Stimulated activated CD4-positive, alpha-beta T cell treated with anti-CD3 and anti-CD28 coated beads, TNF-alpha, amount 100 ng/mL, for 48 hours (primary cell): ENCODE measurements at regions not wholly inside any gene's neighbourhood (a gene's known extent, or its start where the extent isn't known, plus 50 kb on each side); places are given as distances from the start of the nearest gene placed in this dataset.
"Not testable (repeated sequence)": the region's sequence is repeated elsewhere in the genome, so short reads cannot be mapped to it uniquely, and the experiment has no call there.

Source experiments
- DNase-seq, 3 donors: peaks; one replicate each; pipeline ENCODE4 v3.0.0-alpha.2; 2020; ENCODE audit warnings: low read depth in 3 of 3

GRCh38 chr14:83697099-83697498, 1832.8 kb upstream of the FLRT2 start:
- no peak for DNase-seq

- no peak for DNase-seq
Observed at GRCh38 chr14:83702619-83703018, 1827.3 kb upstream of the FLRT2 start.

GRCh38 chr14:83706231-83706954, 1823.6 kb upstream of the FLRT2 start:
- DNase-seq, result no peak

GRCh38 chr14:83707056-83707455, 1822.9 kb upstream of the FLRT2 start:
- DNase-seq, result no peak

GRCh38 chr14:83709116-83709515, 1820.8 kb upstream of the FLRT2 start:
- no peak for DNase-seq

GRCh38 chr14:83711046-83711445, 1818.9 kb upstream of the FLRT2 start:
- DNase-seq, result no peak

GRCh38 chr14:83712418-83713129, 1817.4 kb upstream of the FLRT2 start:
- DNase-seq, result no peak

GRCh38 chr14:83713732-83714131, 1816.2 kb upstream of the FLRT2 start:
- DNase-seq, result no peak

- DNase-seq, result no peak
Observed at GRCh38 chr14:83714151-83714550, 1815.8 kb upstream of the FLRT2 start.

- DNase-seq, result not testable (repeated sequence)
Observed at GRCh38 chr14:83719435-83719834, 1810.5 kb upstream of the FLRT2 start.

- DNase-seq, result no peak
Observed at GRCh38 chr14:83733670-83734069, 1796.3 kb upstream of the FLRT2 start.

- DNase-seq, result no peak
Observed at GRCh38 chr14:83734431-83734830, 1795.5 kb upstream of the FLRT2 start.

GRCh38 chr14:83741269-83741668, 1788.7 kb upstream of the FLRT2 start:
- no peak for DNase-seq

- DNase-seq, result no peak
Observed at GRCh38 chr14:83744224-83744623, 1785.7 kb upstream of the FLRT2 start.

GRCh38 chr14:83744891-83745290, 1785.1 kb upstream of the FLRT2 start:
- DNase-seq, result no peak

- no peak for DNase-seq
Observed at GRCh38 chr14:83746336-83746735, 1783.6 kb upstream of the FLRT2 start.

- DNase-seq, result no peak
Observed at GRCh38 chr14:83757916-83758315, 1772.0 kb upstream of the FLRT2 start.

- DNase-seq, result no peak
Observed at GRCh38 chr14:83764656-83765599, 1765.0 kb upstream of the FLRT2 start.

- DNase-seq, result no peak
Observed at GRCh38 chr14:83777516-83777915, 1752.4 kb upstream of the FLRT2 start.

- no peak for DNase-seq
Observed at GRCh38 chr14:83779266-83779665, 1750.7 kb upstream of the FLRT2 start.

- DNase-seq, result no peak
Observed at GRCh38 chr14:83780321-83780720, 1749.6 kb upstream of the FLRT2 start.

- DNase-seq, result no peak
Observed at GRCh38 chr14:83798421-83798820, 1731.5 kb upstream of the FLRT2 start.
